SK-N-SH (cell line): ENCODE measurements at regions not wholly inside any gene's neighbourhood (a gene's known extent, or its start where the extent isn't known, plus 50 kb on each side); places are given as distances from the start of the nearest gene placed in this dataset.

ENCODE experiments used
- CTCF ChIA-PET: fragments of 300-600, 350-600 bp; formaldehyde crosslinking; extraction: SDS; loops from one replicate; lab custom pipeline; 2021; lab: Yijun Ruan, JAX
- POLR2A ChIA-PET: fragments of 350-600 bp; sonication (Branson Sonifier 250); formaldehyde crosslinking; extraction: SDS; loops from one replicate; lab custom pipeline; 2020; ENCODE audit warnings: antibody characterized with exemption, inconsistent platforms; lab: Yijun Ruan, JAX
- DNase-seq: peaks from one replicate; pipeline ENCODE4 v3.0.0; 2012
- H2AFZ ChIP-seq: fragments of 200-600 bp; sonication (generic); 2 replicates; pipeline ENCODE4 v1.8.1; 2016; ENCODE audit warnings: antibody characterized with exemption, mild to moderate bottlenecking, low read depth
- H3F3A ChIP-seq: fragments of 200-600 bp; sonication (generic); replicated peaks from 2 replicates; pipeline ENCODE3; 2016; ENCODE audit warnings: antibody characterized with exemption, mild to moderate bottlenecking; ENCODE audit not compliant: insufficient read depth
- H3K27ac ChIP-seq, 2 experiments: fragments of 200-500 bp in 1 of 2; fragments of 200-600 bp in 1 of 2; sonication (Bioruptor generic) in 1 of 2; sonication (generic), shearing (Covaris generic) in 1 of 2; 2 replicates each; pipeline versions ENCODE4 v1.5.1 to v1.6.1; 2014 to 2016; ENCODE audit warnings: low read depth in 2 of 2, inconsistent platforms in 1 of 2, low read length in 1 of 2, mild to moderate bottlenecking in 1 of 2, mixed read lengths in 1 of 2
- H3K27me3 ChIP-seq: fragments of 200-600 bp; sonication (generic), shearing (Covaris generic); 2 replicates; pipeline ENCODE4 v1.6.1; 2016; ENCODE audit warnings: mixed run types; ENCODE audit not compliant: insufficient read depth
- H3K36me3 ChIP-seq, 2 experiments: fragments of 200-500 bp in 1 of 2; fragments of 200-600 bp in 1 of 2; sonication (Bioruptor generic) in 1 of 2; sonication (generic) in 1 of 2; replicated peaks in 1 of 2; 2 replicates each; pipeline versions ENCODE3 to v1.5.1; 2014 to 2016; ENCODE audit warnings: low read length in 1 of 2, mild to moderate bottlenecking in 1 of 2; ENCODE audit not compliant: insufficient read depth in 2 of 2, control insufficient read depth in 1 of 2
- H3K4me1 ChIP-seq, 2 experiments: fragments of 200-500 bp in 1 of 2; fragments of 200-600 bp in 1 of 2; sonication (Bioruptor generic) in 1 of 2; sonication (generic), shearing (Covaris generic) in 1 of 2; 2 replicates each; pipeline versions ENCODE4 v1.5.1 to v1.6.1; 2014 to 2016; ENCODE audit warnings: low read depth in 1 of 2, low read length in 1 of 2, mixed run types in 1 of 2; ENCODE audit not compliant: insufficient read depth in 2 of 2, control insufficient read depth in 1 of 2
- H3K4me2 ChIP-seq: fragments of 200-600 bp; sonication (generic), shearing (Covaris generic); 2 replicates; pipeline ENCODE4 v1.6.1; 2017; ENCODE audit warnings: mixed run types
- H3K4me3 ChIP-seq, 2 experiments: fragments of 200-500 bp in 1 of 2; fragments of 200-600 bp in 1 of 2; sonication (Bioruptor generic) in 1 of 2; sonication (generic), shearing (Covaris generic) in 1 of 2; 2 replicates each; pipeline versions ENCODE4 v1.5.1 to v1.8.1; 2014 to 2016; ENCODE audit warnings: low read depth in 2 of 2, inconsistent platforms in 1 of 2, low read length in 1 of 2, mild to moderate bottlenecking in 1 of 2, mixed read lengths in 1 of 2, moderate library complexity in 1 of 2
- H3K79me2 ChIP-seq: fragments of 200-600 bp; sonication (generic); 2 replicates; pipeline ENCODE4 v1.8.1; 2017; ENCODE audit warnings: mild to moderate bottlenecking; ENCODE audit not compliant: insufficient read depth
- H3K9ac ChIP-seq: fragments of 200-600 bp; sonication (generic); 2 replicates; pipeline ENCODE4 v1.6.1; 2017; ENCODE audit warnings: mixed run types
- H3K9me2 ChIP-seq: fragments of 200-600 bp; sonication (generic); 2 replicates; pipeline ENCODE4 v1.6.1; 2017; ENCODE audit warnings: mixed run types
- H3K9me3 ChIP-seq: fragments of 200-600 bp; sonication (generic); 2 replicates; pipeline ENCODE4 v1.6.1; 2017; ENCODE audit warnings: mixed run types, mild to moderate bottlenecking, moderate library complexity
- H4K20me1 ChIP-seq: fragments of 200-600 bp; sonication (generic); 2 replicates; pipeline ENCODE4 v1.6.1; 2017; ENCODE audit warnings: mild to moderate bottlenecking, mixed run types; ENCODE audit not compliant: insufficient read depth
- CTCF ChIP-seq: fragments of 200-600 bp; sonication (generic); IDR thresholded peaks from 2 replicates; pipeline ENCODE4 v1.6.1; 2017; ENCODE audit warnings: antibody characterized with exemption, mild to moderate bottlenecking, moderate library complexity
- FOSL2 ChIP-seq: IDR thresholded peaks from 2 replicates; pipeline ENCODE4 v1.4.0; 2012; ENCODE audit warnings: low read depth, mild to moderate bottlenecking, moderate library complexity, borderline replicate concordance
- FOXJ3 ChIP-seq: sonication (generic); formaldehyde crosslinking; IDR thresholded peaks from 2 replicates; pipeline ENCODE4 v1.5.1; 2020; ENCODE audit warnings: mild to moderate bottlenecking, missing genetic modification reagents
- FOXM1 ChIP-seq: IDR thresholded peaks from 2 replicates; pipeline ENCODE4 v1.4.0; 2012; ENCODE audit warnings: low read depth, mild to moderate bottlenecking
- JUND ChIP-seq: IDR thresholded peaks from 2 replicates; pipeline ENCODE4 v1.4.0; 2012
- MAX ChIP-seq: IDR thresholded peaks from 2 replicates; pipeline ENCODE4 v1.4.0; 2012; ENCODE audit warnings: low read depth
- MXI1 ChIP-seq: IDR thresholded peaks from 2 replicates; pipeline ENCODE4 v1.6.1; 2012; ENCODE audit warnings: mild to moderate bottlenecking, low read depth, low read length, improper control_type of control experiment
- NFIC ChIP-seq: IDR thresholded peaks from 2 replicates; pipeline ENCODE4 v1.4.0; 2012; ENCODE audit warnings: borderline replicate concordance
- NRF1 ChIP-seq: IDR thresholded peaks from 2 replicates; pipeline ENCODE4 v1.6.1; 2012; ENCODE audit warnings: low read depth, mild to moderate bottlenecking, low read length
- TAF1 ChIP-seq: IDR thresholded peaks from 2 replicates; pipeline ENCODE4 v1.6.1; 2012; ENCODE audit warnings: low read depth, mild to moderate bottlenecking, low read length, moderate library complexity, borderline replicate concordance
- TCF12 ChIP-seq: IDR thresholded peaks from 2 replicates; pipeline ENCODE4 v1.4.0; 2012
- USF1 ChIP-seq: IDR thresholded peaks from 2 replicates; pipeline ENCODE4 v1.4.0; 2012; ENCODE audit warnings: low read depth, borderline replicate concordance
- YY1 ChIP-seq: IDR thresholded peaks from 2 replicates; pipeline ENCODE4 v1.4.0; 2012; ENCODE audit warnings: low read depth, mild to moderate bottlenecking
- ZBTB33 ChIP-seq: IDR thresholded peaks from 2 replicates; pipeline ENCODE4 v1.4.0; 2012; ENCODE audit warnings: low read depth, borderline replicate concordance
- WGBS: methylation state at CpG from one replicate; pipeline ENCODE4 v1.1.6; 2017; ENCODE audit warnings: low lambda C conversion rate; 5-methylcytosine and 5-hydroxymethylcytosine counted together

- no peak overlapping the region for H3K4me3 ChIP-seq
- POLR2A ChIA-PET: no interaction called here
Observed at GRCh38 chr12:116391501-116391900, 114.0 kb upstream of the MED13L start.

More at GRCh38 chr12:116391501-116391900, 114.0 kb upstream of the MED13L start:
- TF ChIP-seq YY1 (no peak), NFIC (no peak), MAX (no peak), FOXJ3 (CRISPR knock-in tag) (no peak), TCF12 (no peak), JUND (no peak), USF1 (no peak), TAF1 (no peak), MXI1 (no peak), FOSL2 (no peak), FOXM1 (no peak), CTCF (no peak), ZBTB33 (no peak), NRF1 (no peak)
- H3K36me3 ChIP-seq: peaks cover 0 to 29% of the 10 kb centered on the region in 2 experiments
- H3K9me2 ChIP-seq: no peaks in the 10 kb centered on the region
- H3K9me3 ChIP-seq: no peaks in the 10 kb centered on the region
- no peak overlapping the region for H3K4me2 ChIP-seq
- H3K4me1 ChIP-seq: peaks cover 0 to 11% of the 10 kb centered on the region in 2 experiments; a peak in 2 of 4 replicates
- H3F3A ChIP-seq: peaks cover 35% of the 10 kb centered on the region
- no peak overlapping the region for H2AFZ ChIP-seq
- CTCF ChIA-PET: no interaction called here
- no peaks in the 10 kb centered on the region for H4K20me1 ChIP-seq
- no peak overlapping the region for H3K27ac ChIP-seq
- peaks cover 19% of the 10 kb centered on the region for H3K79me2 ChIP-seq
- no peak for DNase-seq
- H3K9ac ChIP-seq: no peak overlapping the region
- no peaks in the 10 kb centered on the region for H3K27me3 ChIP-seq
- WGBS: 96% methylated on average over 3 of the region's 3 CpGs
